ENCODE measurements at regions not wholly inside any gene's neighbourhood (a gene's known extent, or its start where the extent isn't known, plus 50 kb on each side); places are given as distances from the start of the nearest gene placed in this dataset.

DNA sequence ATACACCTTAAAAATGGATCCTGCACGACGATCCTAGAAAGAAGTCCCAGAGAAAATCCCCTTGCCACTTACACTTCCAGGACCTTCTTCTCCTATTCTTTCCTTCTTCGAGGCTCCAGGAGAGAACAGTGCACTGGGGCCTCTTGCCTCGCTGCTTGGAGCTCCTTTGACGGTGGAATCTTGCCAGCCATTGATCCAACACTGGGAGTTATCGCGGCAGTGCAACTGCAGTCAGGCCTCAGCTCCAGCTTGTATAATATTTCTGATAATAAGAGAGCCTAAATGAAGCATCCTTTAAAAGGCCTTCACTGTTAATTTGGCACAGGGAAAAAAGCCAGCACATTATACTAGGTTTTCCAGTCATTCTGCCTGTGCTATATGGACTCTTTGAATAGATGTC is 216.9 kb upstream of the PARD3B start:
- TF ChIP-seq, protein P1, sequence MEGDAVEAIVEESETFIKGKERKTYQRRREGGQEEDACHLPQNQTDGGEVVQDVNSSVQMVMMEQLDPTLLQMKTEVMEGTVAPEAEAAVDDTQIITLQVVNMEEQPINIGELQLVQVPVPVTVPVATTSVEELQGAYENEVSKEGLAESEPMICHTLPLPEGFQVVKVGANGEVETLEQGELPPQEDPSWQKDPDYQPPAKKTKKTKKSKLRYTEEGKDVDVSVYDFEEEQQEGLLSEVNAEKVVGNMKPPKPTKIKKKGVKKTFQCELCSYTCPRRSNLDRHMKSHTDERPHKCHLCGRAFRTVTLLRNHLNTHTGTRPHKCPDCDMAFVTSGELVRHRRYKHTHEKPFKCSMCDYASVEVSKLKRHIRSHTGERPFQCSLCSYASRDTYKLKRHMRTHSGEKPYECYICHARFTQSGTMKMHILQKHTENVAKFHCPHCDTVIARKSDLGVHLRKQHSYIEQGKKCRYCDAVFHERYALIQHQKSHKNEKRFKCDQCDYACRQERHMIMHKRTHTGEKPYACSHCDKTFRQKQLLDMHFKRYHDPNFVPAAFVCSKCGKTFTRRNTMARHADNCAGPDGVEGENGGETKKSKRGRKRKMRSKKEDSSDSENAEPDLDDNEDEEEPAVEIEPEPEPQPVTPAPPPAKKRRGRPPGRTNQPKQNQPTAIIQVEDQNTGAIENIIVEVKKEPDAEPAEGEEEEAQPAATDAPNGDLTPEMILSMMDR (IDR thresholded peaks at IDR 0.05; ENCODE audit: low read depth, low read length, poor library complexity, severe bottlenecking): no peak
- no peak for TF ChIP-seq EZH2phosphoT487 (IDR thresholded peaks at IDR 0.05; ENCODE audit: borderline replicate concordance, low read length)

Data from DOHH2 (cell line).